H1 (cell line): ENCODE measurements at regions not wholly inside any gene's neighbourhood (a gene's known extent, or its start where the extent isn't known, plus 50 kb on each side); places are given as distances from the start of the nearest gene placed in this dataset.

Source experiments
- POLR2A ChIP-seq, 2 experiments: IDR thresholded peaks; 1 replicate in 1 of 2; 2 replicates in 1 of 2; pipeline ENCODE4 v1.6.1; 2011; ENCODE audit warnings: low read depth in 2 of 2, low read length in 2 of 2, mild to moderate bottlenecking in 2 of 2; ENCODE audit errors: control extremely low read depth in 1 of 2
- TF ChIP-seq, protein P1 (sequence below), 3 experiments: IDR thresholded peaks; 1 replicate in 2 of 3; 2 replicates in 1 of 3; pipeline versions ENCODE4 v1.5.1 to v1.6.1; 2011; ENCODE audit warnings: low read length in 3 of 3, mild to moderate bottlenecking in 3 of 3, inconsistent platforms in 2 of 3, low read depth in 1 of 3, moderate library complexity in 1 of 3; ENCODE audit not compliant: insufficient read depth in 1 of 3; ENCODE audit errors: control extremely low read depth in 1 of 3

- TF ChIP-seq, protein P1, sequence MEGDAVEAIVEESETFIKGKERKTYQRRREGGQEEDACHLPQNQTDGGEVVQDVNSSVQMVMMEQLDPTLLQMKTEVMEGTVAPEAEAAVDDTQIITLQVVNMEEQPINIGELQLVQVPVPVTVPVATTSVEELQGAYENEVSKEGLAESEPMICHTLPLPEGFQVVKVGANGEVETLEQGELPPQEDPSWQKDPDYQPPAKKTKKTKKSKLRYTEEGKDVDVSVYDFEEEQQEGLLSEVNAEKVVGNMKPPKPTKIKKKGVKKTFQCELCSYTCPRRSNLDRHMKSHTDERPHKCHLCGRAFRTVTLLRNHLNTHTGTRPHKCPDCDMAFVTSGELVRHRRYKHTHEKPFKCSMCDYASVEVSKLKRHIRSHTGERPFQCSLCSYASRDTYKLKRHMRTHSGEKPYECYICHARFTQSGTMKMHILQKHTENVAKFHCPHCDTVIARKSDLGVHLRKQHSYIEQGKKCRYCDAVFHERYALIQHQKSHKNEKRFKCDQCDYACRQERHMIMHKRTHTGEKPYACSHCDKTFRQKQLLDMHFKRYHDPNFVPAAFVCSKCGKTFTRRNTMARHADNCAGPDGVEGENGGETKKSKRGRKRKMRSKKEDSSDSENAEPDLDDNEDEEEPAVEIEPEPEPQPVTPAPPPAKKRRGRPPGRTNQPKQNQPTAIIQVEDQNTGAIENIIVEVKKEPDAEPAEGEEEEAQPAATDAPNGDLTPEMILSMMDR (IDR thresholded peaks at IDR 0.05; ENCODE audit: control extremely low read depth in 1 of 3, insufficient read depth in 1 of 3, low read depth in 1 of 3, low read length in 3 of 3): no peak
- no peak for TF ChIP-seq POLR2A (IDR thresholded peaks at IDR 0.05; ENCODE audit: control extremely low read depth in 1 of 2, low read depth in 2 of 2, low read length in 2 of 2)
Measured at GRCh38 chr16:11476676-11477075, 110.0 kb downstream of the LITAF start.
